ENCODE measurements at regions not wholly inside any gene's neighbourhood (a gene's known extent, or its start where the extent isn't known, plus 50 kb on each side); places are given as distances from the start of the nearest gene placed in this dataset.
"Not testable (repeated sequence)": the region's sequence is repeated elsewhere in the genome, so short reads cannot be mapped to it uniquely, and the experiment has no call there.

GRCh38 chr3:75395580-75396315 is 268.4 kb upstream of the FRG2C start:
- no peak for ATAC-seq

GRCh38 chr3:75396316-75396802 is 267.8 kb upstream of the FRG2C start:
- no peak for ATAC-seq

- not testable (repeated sequence) for ATAC-seq
Observed at GRCh38 chr3:75397486-75397885, 266.6 kb upstream of the FRG2C start.

DNA sequence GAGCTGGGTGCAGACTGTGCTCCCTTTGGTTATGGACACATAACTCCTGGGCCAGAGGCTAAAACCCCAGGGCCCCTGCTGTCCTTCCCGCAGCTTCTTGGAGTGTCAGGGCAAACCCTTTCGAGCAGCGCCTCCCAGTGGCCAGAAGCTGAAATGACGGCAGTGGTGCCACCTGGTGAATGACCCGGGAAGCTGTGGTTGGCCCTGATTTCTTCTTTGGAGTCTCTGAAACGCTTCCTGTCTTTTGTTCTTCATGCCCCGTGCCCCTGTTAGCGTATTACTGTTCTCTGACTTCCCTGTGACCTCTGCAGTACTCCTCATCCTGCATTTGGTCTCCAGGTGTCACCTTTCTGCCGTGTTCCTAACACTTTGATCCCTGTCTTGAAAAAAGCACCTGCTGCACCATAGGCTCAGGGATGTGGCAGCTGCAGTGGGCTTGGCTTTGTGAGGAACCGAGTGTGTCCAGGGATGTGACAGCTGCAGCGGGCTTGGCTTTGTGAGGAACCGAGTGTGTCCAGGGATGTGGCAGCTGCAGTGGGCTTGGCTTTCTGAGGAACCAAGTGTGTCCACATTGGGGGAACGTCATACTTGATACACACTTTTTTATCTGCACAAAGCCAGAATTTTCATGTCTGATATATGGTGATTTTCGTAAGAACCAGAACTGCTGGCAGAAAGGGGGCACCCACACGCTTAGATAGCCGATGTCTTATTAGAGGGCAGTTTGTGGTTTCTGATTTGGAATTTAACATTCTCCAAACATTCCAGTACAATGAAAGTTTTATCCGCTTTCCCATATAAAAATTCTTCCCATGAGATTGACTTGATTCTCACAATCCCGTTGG is 241.8 kb upstream of the FRG2C start:
- not testable (repeated sequence) for ATAC-seq

DNA sequence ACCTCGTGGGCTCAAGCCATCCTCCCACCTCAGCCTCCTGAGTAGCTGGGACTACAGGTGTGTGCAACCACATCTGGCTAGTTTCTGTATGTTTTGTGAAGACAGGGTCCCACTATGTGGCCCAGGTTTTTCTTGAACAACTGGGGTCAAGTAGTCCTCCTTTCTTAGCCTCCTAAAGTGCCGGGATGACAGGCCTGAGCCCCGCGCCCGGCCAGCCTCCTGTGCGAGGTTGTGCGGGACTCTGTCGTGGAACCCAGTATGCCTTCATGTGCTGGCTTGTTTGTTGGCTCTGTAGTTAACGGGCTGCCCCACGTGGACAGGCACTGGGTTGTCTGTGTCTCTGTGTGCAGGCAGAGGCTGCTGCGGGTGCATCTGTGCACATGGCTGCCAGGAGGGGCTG is 238.7 kb upstream of the FRG2C start:
- not testable (repeated sequence) for ATAC-seq

DNA sequence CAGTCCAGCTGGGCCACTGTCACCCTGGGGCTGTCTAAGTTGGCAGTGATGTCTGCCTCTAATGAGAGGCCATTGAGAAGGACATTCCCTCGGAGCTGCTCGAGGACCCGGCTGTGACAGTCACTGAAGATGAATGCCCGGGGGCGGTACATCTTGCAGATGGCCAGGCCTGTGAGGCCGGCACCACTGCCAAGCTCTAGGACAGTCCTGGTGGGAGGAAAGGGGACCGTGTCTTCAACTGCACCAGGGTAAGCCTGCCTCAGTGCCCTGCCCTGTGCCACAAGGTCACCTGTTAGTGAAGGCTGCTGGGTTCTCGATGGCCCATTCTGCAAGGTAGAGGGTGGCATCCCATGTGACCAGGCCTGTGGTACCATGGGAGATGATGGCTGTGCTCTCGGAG is 236.6 kb upstream of the FRG2C start:
- not testable (repeated sequence) for ATAC-seq

DNA sequence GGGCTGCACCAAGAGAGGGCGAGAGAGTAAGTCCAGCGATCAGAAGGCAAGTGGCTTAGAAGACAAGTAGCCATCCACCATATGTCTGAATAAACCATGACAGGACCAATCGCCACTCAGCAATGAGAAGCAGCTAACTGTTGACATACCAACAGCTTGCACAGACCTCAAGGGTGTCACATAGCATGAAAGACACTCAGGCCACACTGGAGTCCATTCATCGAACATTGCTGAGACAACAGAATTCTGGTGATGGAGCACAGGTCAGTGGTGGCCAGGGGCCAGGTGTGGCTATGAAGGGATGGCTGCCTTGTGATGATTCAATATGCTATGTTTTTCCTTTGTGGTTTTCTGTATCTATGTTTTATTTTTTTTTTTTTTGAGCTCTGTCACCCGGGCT is 236.2 kb upstream of the FRG2C start:
- ATAC-seq = not testable (repeated sequence)

DNA sequence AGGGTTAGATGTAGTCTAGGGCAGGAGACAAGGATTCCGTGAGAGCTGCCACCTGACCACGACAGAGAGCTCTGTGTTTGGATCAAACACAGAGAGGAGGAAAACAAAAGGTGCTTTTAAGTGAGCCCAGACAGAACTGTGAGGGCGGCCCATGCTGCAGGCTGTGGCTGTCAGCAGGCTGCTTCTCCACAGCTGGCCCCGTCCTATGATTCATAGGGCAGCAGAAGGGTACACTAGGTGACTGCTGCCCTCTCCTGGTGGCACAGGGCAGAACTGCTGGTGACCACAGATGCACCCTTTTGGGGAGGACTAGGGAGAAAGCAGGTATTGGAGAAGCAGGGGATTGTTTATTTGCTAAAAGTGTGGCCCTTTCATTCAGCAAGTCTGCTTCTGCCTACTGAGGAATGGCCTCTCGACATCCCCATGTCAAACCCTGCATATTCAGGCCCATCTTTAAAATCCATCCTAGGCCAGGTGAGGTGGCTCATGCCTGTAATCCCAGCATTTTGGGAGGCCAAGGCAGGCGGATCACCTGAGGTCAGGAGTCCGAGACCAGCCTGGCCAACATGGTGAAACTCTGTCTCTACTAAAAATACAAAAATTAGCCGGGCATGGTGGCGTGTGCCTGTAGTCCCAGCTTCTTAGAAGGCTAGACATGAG is 234.4 kb upstream of the FRG2C start:
- ATAC-seq = not testable (repeated sequence)

- not testable (repeated sequence) for ATAC-seq
Observed at GRCh38 chr3:75430406-75430805, 233.7 kb upstream of the FRG2C start.

GRCh38 chr3:75431120-75431519 is 233.0 kb upstream of the FRG2C start:
- not testable (repeated sequence) for ATAC-seq

- ATAC-seq = not testable (repeated sequence)
Observed at GRCh38 chr3:75432466-75432865, 231.7 kb upstream of the FRG2C start.

DNA sequence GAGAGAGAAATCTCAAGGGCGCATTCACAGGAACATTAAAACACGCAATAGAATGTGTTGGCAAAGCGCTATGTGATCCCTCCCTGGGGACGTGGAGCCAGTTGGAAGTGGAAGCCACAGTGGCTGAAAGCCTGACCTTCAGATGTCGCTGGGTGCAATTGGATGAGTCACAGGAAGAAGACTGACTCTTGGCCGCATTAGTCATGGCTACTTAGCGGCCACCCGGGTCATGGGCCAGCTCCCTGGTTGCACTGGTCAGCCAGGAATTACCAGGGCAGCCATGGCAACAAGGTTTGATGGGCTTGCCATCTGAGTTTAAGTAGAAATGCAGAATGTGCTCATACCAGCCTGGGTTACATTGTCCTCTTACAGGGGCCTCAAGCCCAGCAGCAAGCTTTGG is 231.2 kb upstream of the FRG2C start:
- ATAC-seq = not testable (repeated sequence)

DNA sequence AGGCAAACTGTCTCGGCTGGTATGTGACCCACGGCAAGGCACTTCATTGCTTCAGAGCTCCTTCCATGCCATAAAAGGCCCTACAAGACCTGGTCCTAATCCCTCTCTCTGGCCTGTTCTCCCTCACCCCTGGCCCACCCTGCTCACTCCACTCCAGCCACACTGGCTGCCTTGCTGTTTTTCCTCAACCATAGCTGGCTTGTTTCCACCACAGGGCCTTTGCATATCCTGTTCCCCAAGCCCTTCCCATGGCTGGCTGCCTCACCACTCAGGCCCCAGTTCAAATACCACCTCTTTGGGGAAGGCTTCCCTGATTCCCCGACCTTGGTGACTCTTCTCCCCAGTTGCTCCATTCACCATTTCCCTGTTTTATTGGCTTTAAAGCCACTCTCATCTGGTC is 230.8 kb upstream of the FRG2C start:
- ATAC-seq = not testable (repeated sequence)

DNA sequence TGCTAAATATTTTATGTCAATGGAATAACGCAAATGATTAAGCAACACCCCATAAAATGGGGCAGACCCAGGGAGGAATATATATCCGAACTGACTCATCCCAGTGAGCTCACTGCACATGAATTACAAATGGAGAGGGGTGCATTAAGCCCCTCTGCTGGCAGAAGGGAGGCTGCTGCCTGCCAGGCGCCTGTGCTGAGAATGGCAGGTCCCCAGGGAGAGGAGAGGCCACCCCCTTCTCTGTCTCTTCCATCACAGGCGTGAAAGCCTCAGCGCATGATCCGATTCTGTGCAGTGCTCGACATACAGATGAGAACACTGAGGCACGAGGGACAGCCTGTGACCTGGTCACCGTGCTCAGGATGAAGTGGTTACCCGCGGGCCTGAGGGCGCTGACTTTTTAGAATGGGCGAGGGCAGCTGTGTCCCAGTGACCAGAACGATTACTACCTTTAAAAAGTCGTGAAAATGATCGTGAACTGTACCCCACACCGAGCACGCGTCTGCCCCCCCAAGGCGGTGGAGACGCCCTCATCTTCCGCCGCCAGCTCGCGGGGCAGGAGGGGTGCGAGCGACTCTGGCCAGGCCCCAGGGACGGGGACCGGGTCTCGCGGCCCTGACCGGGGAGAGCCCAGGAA is 229.7 kb upstream of the FRG2C start:
- ATAC-seq = not testable (repeated sequence)

- ATAC-seq = peak; percentile 100
Observed at GRCh38 chr3:75434913-75435793, 229.0 kb upstream of the FRG2C start.

DNA sequence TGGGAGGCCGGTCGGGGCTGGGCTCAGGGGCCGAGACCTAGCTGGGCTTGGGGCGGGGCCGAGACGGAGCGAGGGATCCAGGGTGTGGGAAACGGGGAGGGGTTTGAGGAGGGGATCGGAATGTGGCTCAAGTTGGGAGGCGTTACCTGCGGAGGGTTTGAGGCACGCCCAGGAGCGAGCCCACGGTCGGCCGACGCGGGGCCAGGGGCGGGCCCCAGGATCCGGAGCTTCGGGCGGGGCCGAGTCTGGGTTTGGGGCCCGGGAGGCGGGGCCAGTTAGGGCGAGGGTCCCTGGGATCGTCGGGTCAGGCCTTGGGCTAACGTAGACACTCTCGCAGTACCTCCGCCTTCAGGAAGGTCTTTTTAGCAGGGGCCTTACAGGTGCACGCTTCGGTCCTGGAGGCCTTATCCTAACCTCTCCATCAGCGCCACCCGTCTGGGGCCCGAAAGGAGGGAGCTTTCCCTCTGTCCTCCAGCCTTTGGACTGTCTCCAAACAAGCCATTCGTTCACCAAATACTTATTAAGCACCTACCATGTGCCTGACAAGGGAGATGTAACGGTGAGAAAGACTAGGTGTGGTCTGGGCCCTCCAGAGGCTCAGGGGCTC is 228.2 kb upstream of the FRG2C start:
- not testable (repeated sequence) for ATAC-seq

- not testable (repeated sequence) for ATAC-seq
Observed at GRCh38 chr3:75440986-75441385, 223.1 kb upstream of the FRG2C start.

GRCh38 chr3:75444634-75445033 is 219.5 kb upstream of the FRG2C start:
- not testable (repeated sequence) for ATAC-seq

DNA sequence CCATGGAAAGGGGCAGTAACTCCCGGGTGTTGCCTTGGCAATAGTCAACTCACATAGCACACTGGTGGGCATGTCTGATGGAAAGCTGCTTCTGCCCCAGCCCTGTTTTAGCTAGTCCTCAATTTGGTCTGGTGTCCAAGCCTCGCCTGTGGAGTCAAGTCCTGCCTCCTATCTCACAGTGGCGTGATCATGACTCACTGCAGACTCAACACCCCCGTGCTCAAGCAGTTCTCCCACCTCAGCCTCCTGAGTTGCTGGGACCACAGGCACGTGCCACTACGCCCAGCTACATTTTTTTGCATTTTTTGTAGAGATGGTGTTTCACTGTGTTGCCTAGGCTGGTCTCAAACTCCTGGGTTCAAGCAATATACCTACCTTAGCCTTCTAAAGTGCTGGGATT is 218.9 kb upstream of the FRG2C start:
- not testable (repeated sequence) for ATAC-seq

DNA sequence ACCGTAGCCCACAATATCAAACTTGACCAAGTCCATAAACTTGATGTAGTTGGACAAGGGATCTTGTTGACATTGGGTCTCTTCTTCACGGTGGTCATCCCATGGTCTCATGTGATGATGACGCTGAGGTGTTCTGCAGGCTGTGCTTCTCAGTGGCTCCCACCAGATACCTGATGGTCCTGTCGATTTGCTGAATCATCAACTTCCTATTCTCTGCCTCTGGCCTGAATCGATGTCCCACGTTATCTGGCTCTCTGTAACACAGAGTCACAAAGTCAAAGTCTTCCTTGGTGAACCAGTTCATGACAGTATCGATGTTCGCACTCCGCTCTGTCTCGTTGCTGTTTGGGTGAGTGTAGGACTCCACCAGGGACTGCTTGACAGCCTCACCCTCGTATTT is 217.2 kb upstream of the FRG2C start:
- not testable (repeated sequence) for ATAC-seq

- ATAC-seq = not testable (repeated sequence)
Observed at GRCh38 chr3:75453328-75453727, 210.8 kb upstream of the FRG2C start.
